ENCODE measurements at regions not wholly inside any gene's neighbourhood (a gene's known extent, or its start where the extent isn't known, plus 50 kb on each side); places are given as distances from the start of the nearest gene placed in this dataset.

- DNase-seq (ENCODE audit: low read depth) = no peak
- no peak overlapping the region for H3K4me3 ChIP-seq (ENCODE audit: low read depth, low read length)
- TF ChIP-seq, protein P1, sequence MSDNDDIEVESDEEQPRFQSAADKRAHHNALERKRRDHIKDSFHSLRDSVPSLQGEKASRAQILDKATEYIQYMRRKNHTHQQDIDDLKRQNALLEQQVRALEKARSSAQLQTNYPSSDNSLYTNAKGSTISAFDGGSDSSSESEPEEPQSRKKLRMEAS (IDR thresholded peaks at IDR 0.05; ENCODE audit: low read depth, low read length) = no peak
- TF ChIP-seq CTCF (IDR thresholded peaks at IDR 0.05; ENCODE audit: low read depth, low read length) (no peak), POLR2A (IDR thresholded peaks at IDR 0.05; ENCODE audit: extremely low read depth, insufficient read length) (no peak), MYC (IDR thresholded peaks at IDR 0.05; ENCODE audit: low read depth, low read length) (no peak)
Observed at GRCh38 chr18:40501026-40501425, 1454.0 kb upstream of the PIK3C3 start.

- TF ChIP-seq CTCF (IDR thresholded peaks at IDR 0.05; ENCODE audit: low read depth, low read length) = no peak
- TF ChIP-seq POLR2A (IDR thresholded peaks at IDR 0.05; ENCODE audit: extremely low read depth, insufficient read length) = no peak
- TF ChIP-seq, protein P1 (IDR thresholded peaks at IDR 0.05; ENCODE audit: low read depth, low read length) = no peak
- no peak for TF ChIP-seq MYC (IDR thresholded peaks at IDR 0.05; ENCODE audit: low read depth, low read length)
- H3K4me3 ChIP-seq (ENCODE audit: low read depth, low read length) = no peak overlapping the region
- DNase-seq (ENCODE audit: low read depth) = no peak
Observed at GRCh38 chr18:40494603-40495002, 1460.4 kb upstream of the PIK3C3 start.

GRCh38 chr18:40493316-40493715 is 1461.7 kb upstream of the PIK3C3 start:
- TF ChIP-seq MYC (IDR thresholded peaks at IDR 0.05; ENCODE audit: low read depth, low read length) (no peak), CTCF (IDR thresholded peaks at IDR 0.05; ENCODE audit: low read depth, low read length) (no peak), POLR2A (IDR thresholded peaks at IDR 0.05; ENCODE audit: extremely low read depth, insufficient read length) (no peak)
- TF ChIP-seq, protein P1 (IDR thresholded peaks at IDR 0.05; ENCODE audit: low read depth, low read length) = no peak
- DNase-seq (ENCODE audit: low read depth) = no peak
- H3K4me3 ChIP-seq (ENCODE audit: low read depth, low read length) = no peak overlapping the region

- TF ChIP-seq, protein P1 (IDR thresholded peaks at IDR 0.05; ENCODE audit: low read depth, low read length) = no peak
- TF ChIP-seq MYC (IDR thresholded peaks at IDR 0.05; ENCODE audit: low read depth, low read length) (no peak), POLR2A (IDR thresholded peaks at IDR 0.05; ENCODE audit: extremely low read depth, insufficient read length) (no peak), CTCF (IDR thresholded peaks at IDR 0.05; ENCODE audit: low read depth, low read length) (no peak)
- H3K4me3 ChIP-seq (ENCODE audit: low read depth, low read length) = no peak overlapping the region
- no peak for DNase-seq (ENCODE audit: low read depth)
Observed at GRCh38 chr18:40489301-40489700, 1465.7 kb upstream of the PIK3C3 start.

DNA sequence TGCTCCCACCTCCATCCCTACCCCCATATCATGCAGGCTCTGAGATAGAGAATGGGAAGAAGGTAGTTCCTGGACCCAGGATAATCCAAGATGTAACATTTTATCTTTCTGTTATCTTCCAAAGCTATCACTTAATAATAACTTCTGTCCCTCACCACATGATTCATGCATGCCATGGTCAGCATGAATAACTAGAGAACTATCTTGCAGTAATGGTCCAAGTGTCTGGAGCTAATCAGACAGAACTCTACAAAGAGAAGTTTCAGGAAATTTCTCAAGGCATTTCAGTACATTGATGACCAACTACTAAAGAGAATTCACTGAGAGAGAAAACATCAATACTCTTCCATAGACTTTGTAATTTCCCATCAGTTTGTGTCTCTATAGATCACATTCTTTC is 1469.7 kb upstream of the PIK3C3 start:
- H3K4me3 ChIP-seq (ENCODE audit: low read depth, low read length) = no peak overlapping the region
- no peak for DNase-seq (ENCODE audit: low read depth)

More for the DNA sequence above, 1469.7 kb upstream of the PIK3C3 start:
- no peak for TF ChIP-seq POLR2A (IDR thresholded peaks at IDR 0.05; ENCODE audit: extremely low read depth, insufficient read length)
- no peak for TF ChIP-seq CTCF (IDR thresholded peaks at IDR 0.05; ENCODE audit: low read depth, low read length)
- TF ChIP-seq MYC (IDR thresholded peaks at IDR 0.05; ENCODE audit: low read depth, low read length) = no peak
- TF ChIP-seq, protein P1 (IDR thresholded peaks at IDR 0.05; ENCODE audit: low read depth, low read length) = no peak
